IMR-90 (cell line): ENCODE measurements at regions not wholly inside any gene's neighbourhood (a gene's known extent, or its start where the extent isn't known, plus 50 kb on each side); places are given as distances from the start of the nearest gene placed in this dataset.

Source experiments
- ATAC-seq: fragments of 200-7000 bp; cut with Tn5 transposase; 2 replicates; pipeline ENCODE4 v1.9.1; 2020; ENCODE audit warnings: low read depth, mild to moderate bottlenecking, moderate library complexity
- BruUV-seq: library from RNA; stranded (reverse); fragments of 400-500 nt; replicated peaks from 2 replicates; lab custom pipeline; 2021; lab: Mats Ljungman, UMichigan
- CTCF ChIA-PET: fragments of 300-600 bp; formaldehyde crosslinking; extraction: SDS; loops from one replicate; lab custom pipeline; 2021; ENCODE audit warnings: antibody characterized with exemption; lab: Yijun Ruan, JAX
- POLR2A ChIA-PET: fragments of 300-600 bp; sonication (Branson Sonifier 250); formaldehyde crosslinking; loops from one replicate; lab custom pipeline; 2022; ENCODE audit warnings: antibody characterized with exemption; ENCODE audit not compliant: unreplicated experiment; lab: Charles Lee
- DNase-seq: peaks from one replicate; pipeline ENCODE4 v3.0.0; 2013
- H2AFZ ChIP-seq: replicated peaks from 2 replicates; pipeline ENCODE3; 2013; ENCODE audit warnings: low read length, mild to moderate bottlenecking; ENCODE audit not compliant: poor library complexity
- H2AK5ac ChIP-seq: 2 replicates; pipeline ENCODE4 v1.6.1; 2013; ENCODE audit warnings: low read depth, low read length, inconsistent platforms
- H2AK9ac ChIP-seq: replicated peaks from 2 replicates; pipeline ENCODE3; 2013; ENCODE audit warnings: mild to moderate bottlenecking, low read depth, low read length, moderate library complexity; ENCODE audit not compliant: poor library complexity
- H2BK120ac ChIP-seq: 2 replicates; pipeline ENCODE4 v1.6.1; 2013; ENCODE audit warnings: low read depth, low read length, inconsistent platforms
- H2BK15ac ChIP-seq: 3 replicates; pipeline ENCODE4 v1.6.1; 2013; ENCODE audit warnings: low read depth, low read length, inconsistent platforms
- H2BK20ac ChIP-seq: 2 replicates; pipeline ENCODE4 v1.6.1; 2013; ENCODE audit warnings: low read depth, mild to moderate bottlenecking, inconsistent platforms, low read length, moderate library complexity
- H2BK5ac ChIP-seq: 2 replicates; pipeline ENCODE4 v1.6.1; 2013; ENCODE audit warnings: mild to moderate bottlenecking, low read depth, low read length, inconsistent platforms; ENCODE audit not compliant: poor library complexity, severe bottlenecking
- H3K14ac ChIP-seq: replicated peaks from 2 replicates; pipeline ENCODE4 v1.6.1; 2013; ENCODE audit warnings: low read depth, low read length, inconsistent platforms
- H3K18ac ChIP-seq: 2 replicates; pipeline ENCODE4 v1.6.1; 2013; ENCODE audit warnings: low read depth, low read length, control low read depth
- H3K23ac ChIP-seq: 2 replicates; pipeline ENCODE4 v1.6.1; 2013; ENCODE audit warnings: low read depth, low read length, inconsistent platforms
- H3K27ac ChIP-seq: 2 replicates; pipeline ENCODE4 v1.5.1; 2013; ENCODE audit warnings: mild to moderate bottlenecking, control low read depth, low read length; ENCODE audit not compliant: insufficient read depth
- H3K27me3 ChIP-seq: 2 replicates; pipeline ENCODE4 v1.6.1; 2013; ENCODE audit warnings: low read length; ENCODE audit not compliant: control insufficient read depth, insufficient read depth
- H3K36me3 ChIP-seq: 2 replicates; pipeline ENCODE4 v1.6.1; 2013; ENCODE audit warnings: low read length, mixed read lengths; ENCODE audit not compliant: control insufficient read depth, insufficient read depth
- H3K4ac ChIP-seq: 2 replicates; pipeline ENCODE4 v1.6.1; 2013; ENCODE audit warnings: low read depth, low read length, inconsistent platforms
- H3K4me1 ChIP-seq: 2 replicates; pipeline ENCODE4 v1.6.1; 2013; ENCODE audit warnings: low read length, mixed read lengths; ENCODE audit not compliant: control insufficient read depth, insufficient read depth
- H3K4me2 ChIP-seq: 2 replicates; pipeline ENCODE4 v1.6.1; 2013; ENCODE audit warnings: low read depth, mild to moderate bottlenecking, control low read depth, low read length, moderate library complexity
- H3K4me3 ChIP-seq: 2 replicates; pipeline ENCODE4 v1.5.1; 2013; ENCODE audit warnings: low read depth, mild to moderate bottlenecking, control low read depth, low read length, moderate library complexity; ENCODE audit not compliant: insufficient read depth
- H3K56ac ChIP-seq: 2 replicates; pipeline ENCODE4 v1.6.1; 2013; ENCODE audit warnings: low read length, inconsistent platforms; ENCODE audit not compliant: insufficient read depth; ENCODE audit errors: extremely low read depth
- H3K79me1 ChIP-seq, 2 experiments: 2 replicates each; pipeline ENCODE4 v1.6.1; 2013; ENCODE audit warnings: low read length in 2 of 2, inconsistent platforms in 1 of 2, low read depth in 1 of 2
- H3K9ac ChIP-seq: 2 replicates; pipeline ENCODE4 v1.6.1; 2013; ENCODE audit warnings: low read depth, low read length, control low read depth
- H3K9me1 ChIP-seq: 2 replicates; pipeline ENCODE4 v1.6.1; 2013; ENCODE audit warnings: low read length, inconsistent platforms; ENCODE audit not compliant: insufficient read depth
- H3K9me3 ChIP-seq: 2 replicates; pipeline ENCODE4 v1.6.1; 2013; ENCODE audit warnings: low read length; ENCODE audit not compliant: control insufficient read depth, insufficient read depth
- H4K20me1 ChIP-seq: 2 replicates; pipeline ENCODE4 v1.6.1; 2013; ENCODE audit warnings: low read length, inconsistent platforms; ENCODE audit not compliant: insufficient read depth
- H4K5ac ChIP-seq: 2 replicates; pipeline ENCODE4 v1.6.1; 2013; ENCODE audit warnings: mild to moderate bottlenecking, low read depth, low read length, control low read depth
- H4K8ac ChIP-seq, 2 experiments: 2 replicates each; pipeline ENCODE4 v1.6.1; 2013; ENCODE audit warnings: low read depth in 2 of 2, low read length in 2 of 2, control low read depth in 1 of 2, inconsistent platforms in 1 of 2
- H4K91ac ChIP-seq: 2 replicates; pipeline ENCODE4 v1.6.1; 2013; ENCODE audit warnings: low read depth, low read length, inconsistent platforms; ENCODE audit not compliant: insufficient read depth
- BHLHE40 ChIP-seq: fragments of 150-350 bp; IDR thresholded peaks from 2 replicates; pipeline ENCODE4 v1.6.1; 2016; ENCODE audit warnings: mild to moderate bottlenecking, low read depth, low read length
- CEBPB ChIP-seq: IDR thresholded peaks from 2 replicates; pipeline ENCODE4 v1.6.1; 2012; ENCODE audit warnings: low read depth, low read length, improper control_type of control experiment
- CHD1 ChIP-seq: IDR thresholded peaks from 2 replicates; pipeline ENCODE4 v1.6.1; 2012; ENCODE audit warnings: low read depth, low read length, improper control_type of control experiment
- FOS ChIP-seq: fragments of 150-350 bp; IDR thresholded peaks from 2 replicates; pipeline ENCODE4 v1.6.1; 2016; ENCODE audit warnings: low read depth, low read length
- MAFK ChIP-seq: IDR thresholded peaks from 2 replicates; pipeline ENCODE4 v1.6.1; 2012; ENCODE audit warnings: low read depth, low read length, improper control_type of control experiment
- MAZ ChIP-seq: IDR thresholded peaks from 2 replicates; pipeline ENCODE4 v1.6.1; 2012; ENCODE audit warnings: low read depth, mild to moderate bottlenecking, low read length, improper control_type of control experiment, moderate library complexity, borderline replicate concordance
- MXI1 ChIP-seq: IDR thresholded peaks from 2 replicates; pipeline ENCODE4 v1.6.1; 2012; ENCODE audit warnings: low read depth, mild to moderate bottlenecking, low read length, moderate library complexity, borderline replicate concordance
- NFE2L2 ChIP-seq: fragments of 150-350 bp; IDR thresholded peaks from 2 replicates; pipeline ENCODE4 v1.6.1; 2016; ENCODE audit warnings: low read depth, mild to moderate bottlenecking, low read length
- POLR2A ChIP-seq: IDR thresholded peaks from 2 replicates; pipeline ENCODE4 v1.6.1; 2012; ENCODE audit warnings: mild to moderate bottlenecking, low read depth, low read length
- RAD21 ChIP-seq: IDR thresholded peaks from 2 replicates; pipeline ENCODE4 v1.6.1; 2012; ENCODE audit warnings: low read length, improper control_type of control experiment
- RCOR1 ChIP-seq: IDR thresholded peaks from 2 replicates; pipeline ENCODE4 v1.6.1; 2012; ENCODE audit warnings: mild to moderate bottlenecking, low read length, improper control_type of control experiment; ENCODE audit not compliant: insufficient replicate concordance
- RFX5 ChIP-seq: IDR thresholded peaks from 2 replicates; pipeline ENCODE4 v1.8.0; 2012; ENCODE audit warnings: low read depth, mild to moderate bottlenecking, low read length, moderate library complexity
- SMC3 ChIP-seq: fragments of 150-350 bp; IDR thresholded peaks from 2 replicates; pipeline ENCODE4 v1.6.1; 2016; ENCODE audit warnings: low read depth, mild to moderate bottlenecking, antibody characterized with exemption, low read length, moderate library complexity
- WGBS, 2 experiments: methylation state at CpG; one replicate each; pipeline versions ENCODE4 v1.1.5 to v1.1.7; 2013; ENCODE audit warnings: missing lambda C conversion rate in 2 of 2; ENCODE audit not compliant: insufficient read length in 1 of 2; ENCODE audit errors: extremely low coverage in 2 of 2; 5-methylcytosine and 5-hydroxymethylcytosine counted together
- dilution Hi-C: fragments of 300-500 bp; cut with HindIII; formaldehyde crosslinking; loops from one replicate; pipeline ENCODE4 v1.14.3; 2018; ENCODE audit warnings: low sequenced_read_pairs; ENCODE audit not compliant: unreplicated experiment
- in situ Hi-C: fragments of 300-500 bp; cut with MboI; formaldehyde crosslinking; loops from 3 replicates; pipeline ENCODE4 v1.14.3; 2019; ENCODE audit warnings: low sequenced_read_pairs, inconsistent platforms, mixed read lengths
- intact Hi-C: fragments of 100-400 bp; cut with micrococcal nuclease; formaldehyde crosslinking; loops from 2 replicates; pipeline ENCODE4 v1.10.0; 2022
- TF ChIP-seq, protein P1 (sequence below): fragments of 150-350 bp; IDR thresholded peaks from 2 replicates; pipeline ENCODE4 v1.6.1; 2017; ENCODE audit warnings: mild to moderate bottlenecking, antibody characterized with exemption, low read length, low read depth
- TF ChIP-seq, protein P2 (sequence below): conservative IDR thresholded peaks from 2 replicates; pipeline ENCODE4 v1.5.1; 2012; ENCODE audit warnings: mild to moderate bottlenecking, low read depth, low read length, improper control_type of control experiment
- TF ChIP-seq, protein P3 (sequence below): fragments of 150-350 bp; IDR thresholded peaks from 2 replicates; pipeline ENCODE4 v1.6.1; 2016; ENCODE audit warnings: low read depth, mild to moderate bottlenecking, low read length, moderate library complexity, borderline replicate concordance

DNA sequence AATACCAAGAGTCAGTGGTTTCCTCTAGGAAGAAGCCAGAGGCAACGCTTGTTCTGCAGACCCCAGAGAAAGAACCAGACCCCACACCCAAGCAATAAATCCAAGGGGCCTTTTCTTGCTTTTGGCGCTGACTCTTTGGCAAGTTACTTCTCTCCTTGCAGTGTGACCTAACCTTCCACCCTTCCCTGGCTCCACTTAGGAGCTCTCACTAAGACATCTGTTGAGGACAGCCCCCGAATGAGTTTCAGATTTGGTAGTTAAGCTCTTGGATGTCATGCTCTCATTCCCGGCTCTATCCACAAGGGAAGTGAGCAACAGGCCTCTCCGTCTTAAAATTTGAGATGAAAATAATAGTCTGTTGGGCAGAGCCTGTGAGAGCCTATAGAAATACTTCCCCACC lies 50.6 kb upstream of the FAM204A start:
- Histone ChIP-seq H2BK20ac (no peak overlapping the region), H3K9ac (no peak overlapping the region), H2AK5ac (no peak overlapping the region), H3K4me2 (no peak overlapping the region), H3K23ac (no peak overlapping the region), H2AFZ (no peak overlapping the region), H2AK9ac (no peak overlapping the region), H3K36me3 (no peaks in the 10 kb centered on the region), H4K8ac (no peak overlapping the region), H3K4ac (no peak overlapping the region), H3K27me3 (no peaks in the 10 kb centered on the region), H3K27ac (no peak overlapping the region), H3K9me1 (no peaks in the 10 kb centered on the region), H3K79me1 (no peaks in the 10 kb centered on the region), H4K91ac (no peak overlapping the region), H2BK120ac (no peak overlapping the region), H4K5ac (no peak overlapping the region), H3K4me1 (no peaks in the 10 kb centered on the region), H3K14ac (no peak overlapping the region), H3K4me3 (no peak overlapping the region), H2BK15ac (no peak overlapping the region), H3K56ac (no peak overlapping the region), H3K18ac (no peak overlapping the region), H4K20me1 (no peaks in the 10 kb centered on the region), H2BK5ac (no peak overlapping the region), H3K9me3 (no peaks in the 10 kb centered on the region)
- TF ChIP-seq SMC3, result no peak
- no peak for TF ChIP-seq FOS
- TF ChIP-seq MAFK, result no peak
- TF ChIP-seq BHLHE40, result no peak
- TF ChIP-seq POLR2A, result no peak
- no peak for TF ChIP-seq RAD21
- TF ChIP-seq RCOR1, result no peak
- no peak for TF ChIP-seq CHD1
- TF ChIP-seq CEBPB, result no peak
- TF ChIP-seq, protein P1, sequence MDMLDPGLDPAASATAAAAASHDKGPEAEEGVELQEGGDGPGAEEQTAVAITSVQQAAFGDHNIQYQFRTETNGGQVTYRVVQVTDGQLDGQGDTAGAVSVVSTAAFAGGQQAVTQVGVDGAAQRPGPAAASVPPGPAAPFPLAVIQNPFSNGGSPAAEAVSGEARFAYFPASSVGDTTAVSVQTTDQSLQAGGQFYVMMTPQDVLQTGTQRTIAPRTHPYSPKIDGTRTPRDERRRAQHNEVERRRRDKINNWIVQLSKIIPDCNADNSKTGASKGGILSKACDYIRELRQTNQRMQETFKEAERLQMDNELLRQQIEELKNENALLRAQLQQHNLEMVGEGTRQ, result no peak
- TF ChIP-seq, protein P2, sequence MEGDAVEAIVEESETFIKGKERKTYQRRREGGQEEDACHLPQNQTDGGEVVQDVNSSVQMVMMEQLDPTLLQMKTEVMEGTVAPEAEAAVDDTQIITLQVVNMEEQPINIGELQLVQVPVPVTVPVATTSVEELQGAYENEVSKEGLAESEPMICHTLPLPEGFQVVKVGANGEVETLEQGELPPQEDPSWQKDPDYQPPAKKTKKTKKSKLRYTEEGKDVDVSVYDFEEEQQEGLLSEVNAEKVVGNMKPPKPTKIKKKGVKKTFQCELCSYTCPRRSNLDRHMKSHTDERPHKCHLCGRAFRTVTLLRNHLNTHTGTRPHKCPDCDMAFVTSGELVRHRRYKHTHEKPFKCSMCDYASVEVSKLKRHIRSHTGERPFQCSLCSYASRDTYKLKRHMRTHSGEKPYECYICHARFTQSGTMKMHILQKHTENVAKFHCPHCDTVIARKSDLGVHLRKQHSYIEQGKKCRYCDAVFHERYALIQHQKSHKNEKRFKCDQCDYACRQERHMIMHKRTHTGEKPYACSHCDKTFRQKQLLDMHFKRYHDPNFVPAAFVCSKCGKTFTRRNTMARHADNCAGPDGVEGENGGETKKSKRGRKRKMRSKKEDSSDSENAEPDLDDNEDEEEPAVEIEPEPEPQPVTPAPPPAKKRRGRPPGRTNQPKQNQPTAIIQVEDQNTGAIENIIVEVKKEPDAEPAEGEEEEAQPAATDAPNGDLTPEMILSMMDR, result no peak
- no peak for TF ChIP-seq RFX5
- TF ChIP-seq MXI1, result no peak
- no peak for TF ChIP-seq NFE2L2
- TF ChIP-seq, protein P3, sequence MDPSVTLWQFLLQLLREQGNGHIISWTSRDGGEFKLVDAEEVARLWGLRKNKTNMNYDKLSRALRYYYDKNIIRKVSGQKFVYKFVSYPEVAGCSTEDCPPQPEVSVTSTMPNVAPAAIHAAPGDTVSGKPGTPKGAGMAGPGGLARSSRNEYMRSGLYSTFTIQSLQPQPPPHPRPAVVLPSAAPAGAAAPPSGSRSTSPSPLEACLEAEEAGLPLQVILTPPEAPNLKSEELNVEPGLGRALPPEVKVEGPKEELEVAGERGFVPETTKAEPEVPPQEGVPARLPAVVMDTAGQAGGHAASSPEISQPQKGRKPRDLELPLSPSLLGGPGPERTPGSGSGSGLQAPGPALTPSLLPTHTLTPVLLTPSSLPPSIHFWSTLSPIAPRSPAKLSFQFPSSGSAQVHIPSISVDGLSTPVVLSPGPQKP, result no peak
- TF ChIP-seq MAZ, result no peak
- BruUV-seq, result no TSS peak
- 33% methylated on average over 1 of the region's 5 CpGs; no CpG with 5 or more reads in 1 of the 2 experiments for WGBS, 2 experiments
- DNase-seq, result no peak
- in situ Hi-C loops (no loop called here), intact Hi-C loops (no loop called here), dilution Hi-C loops (no loop called here)
- no peak for ATAC-seq
- ChIA-PET POLR2A (no interaction called here), CTCF (no interaction called here)
